GM12873 (cell line): ENCODE measurements at regions not wholly inside any gene's neighbourhood (a gene's known extent, or its start where the extent isn't known, plus 50 kb on each side); places are given as distances from the start of the nearest gene placed in this dataset.

Experiments
- CTCF ChIP-seq: IDR thresholded peaks from 2 replicates; pipeline ENCODE4 v1.5.1; 2012; ENCODE audit warnings: low read depth, mild to moderate bottlenecking, moderate library complexity, low read length, control low read depth; ENCODE audit not compliant: insufficient read depth; ENCODE audit errors: missing control alignments

- TF ChIP-seq CTCF, result no peak
These were observed 150.1 kb downstream of the CYB561 start for GRCh38 chr17:63295839-63296590.

GRCh38 chr17:63304704-63305261 lies 141.3 kb downstream of the CYB561 start:
- TF ChIP-seq CTCF, result no peak

- no peak for TF ChIP-seq CTCF
These were observed 140.2 kb downstream of the CYB561 start for GRCh38 chr17:63305857-63306256.

DNA sequence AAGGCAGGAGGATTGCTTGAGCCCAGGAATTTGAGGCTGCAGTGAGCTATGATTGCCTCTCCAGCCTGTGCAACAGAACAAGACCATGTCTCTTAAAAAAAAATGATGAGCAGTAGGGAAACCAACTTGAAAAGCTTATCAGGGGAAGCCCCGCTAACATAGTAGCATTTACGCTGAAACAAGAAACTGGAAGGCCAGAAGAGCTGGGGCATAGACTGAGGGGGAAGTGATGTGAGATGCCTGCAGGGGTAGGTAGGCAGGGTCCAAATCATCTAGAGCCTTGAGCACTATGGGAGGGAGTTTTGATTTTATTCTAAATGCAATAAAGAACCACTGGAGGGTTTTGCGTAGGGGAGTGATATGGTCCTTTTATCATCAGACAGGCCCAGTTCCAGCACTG lies 139.3 kb downstream of the CYB561 start:
- no peak for TF ChIP-seq CTCF

DNA sequence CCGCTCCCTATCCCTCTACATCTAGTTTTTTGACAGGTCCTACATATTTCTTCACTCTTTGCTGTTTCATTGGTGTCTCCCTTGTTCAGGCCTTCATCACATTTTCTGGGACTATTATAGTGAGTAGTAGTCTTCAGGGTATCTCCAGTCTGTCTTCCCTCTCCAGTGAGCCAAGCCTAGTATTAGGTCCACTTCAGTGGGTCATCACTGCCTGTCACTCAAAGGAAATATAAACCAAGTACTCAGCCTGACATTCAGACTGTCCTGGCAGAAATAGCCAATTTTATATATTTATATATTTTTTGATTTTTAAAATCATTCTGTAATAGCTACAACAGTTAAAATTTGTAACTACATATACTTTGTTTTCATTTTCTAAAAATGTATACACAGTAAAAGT lies 137.8 kb downstream of the CYB561 start:
- TF ChIP-seq CTCF, result no peak

GRCh38 chr17:63309021-63309420 lies 137.1 kb downstream of the CYB561 start:
- TF ChIP-seq CTCF, result no peak

- no peak for TF ChIP-seq CTCF
These were observed 134.6 kb downstream of the CYB561 start for GRCh38 chr17:63311416-63311937.
